SH-SY5Y (cell line): ENCODE measurements at regions not wholly inside any gene's neighbourhood (a gene's known extent, or its start where the extent isn't known, plus 50 kb on each side); places are given as distances from the start of the nearest gene placed in this dataset.

ENCODE experiments used
- GATA2 ChIP-seq: IDR thresholded peaks from 2 replicates; pipeline ENCODE4 v1.6.1; 2011; ENCODE audit warnings: mild to moderate bottlenecking, low read depth, low read length
- GATA3 ChIP-seq: IDR thresholded peaks from 2 replicates; pipeline ENCODE4 v1.6.1; 2011; ENCODE audit warnings: low read depth, mild to moderate bottlenecking, low read length, moderate library complexity

DNA sequence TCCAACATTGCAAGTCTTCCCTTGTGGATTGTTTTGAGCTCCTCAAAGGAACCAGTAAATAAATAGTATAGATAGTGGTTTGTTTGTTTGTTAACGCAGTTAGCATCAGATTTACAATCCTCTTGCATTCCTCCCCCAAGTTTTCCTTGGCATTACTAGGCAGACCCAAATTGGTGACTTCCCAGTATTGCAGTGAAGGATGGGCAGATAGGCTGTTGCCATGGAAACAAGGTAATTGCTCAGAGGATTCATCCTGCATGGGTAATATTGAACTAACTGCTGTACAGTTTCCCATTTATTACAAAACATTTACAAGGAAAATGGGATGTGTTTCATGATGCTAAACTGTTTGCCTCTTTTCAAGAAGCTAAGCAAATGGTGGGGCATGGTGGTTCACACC, 477.2 kb downstream of the EPM2A start:
- TF ChIP-seq GATA2 (no peak), GATA3 (no peak)
